GM23248 (cell line): ENCODE measurements at regions not wholly inside any gene's neighbourhood (a gene's known extent, or its start where the extent isn't known, plus 50 kb on each side); places are given as distances from the start of the nearest gene placed in this dataset.
"Not testable (repeated sequence)": the region's sequence is repeated elsewhere in the genome, so short reads cannot be mapped to it uniquely, and the experiment has no call there.

Experiments
- DNase-seq: peaks from one replicate; pipeline ENCODE4 v3.0.0-alpha.2; 2015
- H2AFZ ChIP-seq: fragments of 200-600 bp; sonication (generic); 2 replicates; pipeline ENCODE4 v1.6.1; 2016; ENCODE audit warnings: antibody characterized with exemption
- H3F3A ChIP-seq: fragments of 200-600 bp; sonication (generic); 2 replicates; pipeline ENCODE4 v1.6.1; 2016; ENCODE audit warnings: mild to moderate bottlenecking, antibody characterized with exemption, mixed run types; ENCODE audit not compliant: insufficient read depth
- H3K27ac ChIP-seq: fragments of 200-600 bp; sonication (generic); 2 replicates; pipeline ENCODE4 v1.5.1; 2016; ENCODE audit warnings: mild to moderate bottlenecking
- H3K27me3 ChIP-seq: fragments of 200-600 bp; sonication (generic); replicated peaks from 2 replicates; pipeline ENCODE4 v1.6.1; 2016; ENCODE audit warnings: mild to moderate bottlenecking; ENCODE audit not compliant: insufficient read depth
- H3K36me3 ChIP-seq: fragments of 200-600 bp; sonication (generic); 2 replicates; pipeline ENCODE4 v1.6.1; 2016; ENCODE audit warnings: low read depth, mild to moderate bottlenecking
- H3K4me1 ChIP-seq: fragments of 200-600 bp; sonication (generic); 2 replicates; pipeline ENCODE4 v1.6.1; 2016; ENCODE audit warnings: mild to moderate bottlenecking; ENCODE audit not compliant: insufficient read depth
- H3K4me2 ChIP-seq: fragments of 200-600 bp; sonication (generic); one replicate; pipeline ENCODE4 v1.6.1; 2016; ENCODE audit warnings: mild to moderate bottlenecking; ENCODE audit not compliant: unreplicated experiment
- H3K4me3 ChIP-seq: fragments of 200-600 bp; sonication (generic); 2 replicates; pipeline ENCODE4 v1.5.1; 2016; ENCODE audit warnings: mild to moderate bottlenecking
- H3K79me2 ChIP-seq: fragments of 200-600 bp; sonication (generic); 2 replicates; pipeline ENCODE4 v1.6.1; 2016; ENCODE audit warnings: mild to moderate bottlenecking; ENCODE audit not compliant: insufficient read depth
- H3K9ac ChIP-seq: fragments of 200-600 bp; sonication (generic); 2 replicates; pipeline ENCODE4 v1.6.1; 2016; ENCODE audit warnings: mild to moderate bottlenecking
- H3K9me2 ChIP-seq: fragments of 200-600 bp; sonication (generic); 2 replicates; pipeline ENCODE4 v1.6.1; 2016; ENCODE audit warnings: mixed run types, mild to moderate bottlenecking, moderate library complexity; ENCODE audit not compliant: insufficient read depth
- H3K9me3 ChIP-seq: fragments of 200-600 bp; sonication (generic); one replicate; pipeline ENCODE4 v1.6.1; 2017; ENCODE audit warnings: low read depth
- H4K20me1 ChIP-seq: fragments of 200-600 bp; sonication (generic); 2 replicates; pipeline ENCODE4 v1.6.0; 2016; ENCODE audit not compliant: insufficient read depth
- EZH2 ChIP-seq: fragments of 200-600 bp; sonication (generic); IDR thresholded peaks from 2 replicates; pipeline ENCODE4 v1.6.1; 2018; ENCODE audit warnings: antibody characterized with exemption, mild to moderate bottlenecking; ENCODE audit not compliant: insufficient read depth, poor library complexity, severe bottlenecking
- EZH2phosphoT487 ChIP-seq: fragments of 200-600 bp; sonication (generic); IDR thresholded peaks from 2 replicates; pipeline ENCODE4 v1.6.1; 2018; ENCODE audit warnings: antibody characterized with exemption, moderate library complexity, mild to moderate bottlenecking, low read depth; ENCODE audit not compliant: insufficient read depth
- WGBS, 2 experiments: methylation state at CpG; one replicate each; pipeline ENCODE4 v1.1.6; 2015 to 2017; ENCODE audit warnings: low lambda C conversion rate in 2 of 2, low coverage in 1 of 2; ENCODE audit errors: missing lambda C conversion rate in 2 of 2; 5-methylcytosine and 5-hydroxymethylcytosine counted together
- in situ Hi-C: fragments of 300-500 bp; cut with MboI; formaldehyde crosslinking; loops from 2 replicates; pipeline ENCODE4 v1.15.0; 2020

- Histone ChIP-seq H3K4me1 (peaks cover 4% of the 10 kb centered on the region; the same call in 1 of the 2 replicates), H3K79me2 (no peaks in the 10 kb centered on the region), H3K9me2 (no peaks in the 10 kb centered on the region), H3K36me3 (no peaks in the 10 kb centered on the region), H3F3A (no peaks in the 10 kb centered on the region), H3K9ac (no peak overlapping the region), H4K20me1 (no peaks in the 10 kb centered on the region), H3K27ac (no peak overlapping the region), H3K4me2 (no peak overlapping the region), H3K27me3 (no peaks in the 10 kb centered on the region), H2AFZ (no peak overlapping the region), H3K9me3 (no peaks in the 10 kb centered on the region), H3K4me3 (no peak overlapping the region)
- WGBS, 2 experiments = 21 to 34% methylated on average over 3 of the region's 3 CpGs
- TF ChIP-seq EZH2phosphoT487 = no peak
- TF ChIP-seq EZH2 = no peak
- no peak for DNase-seq
- in situ Hi-C loops = no loop called here
Measured at GRCh38 chr7:15816835-15817426, 130.4 kb upstream of the MEOX2 start.

GRCh38 chr7:15813448-15813847 is 127.0 kb upstream of the MEOX2 start:
- no peaks in the 10 kb centered on the region for H3K9me2 ChIP-seq
- H3K9ac ChIP-seq = no peak overlapping the region
- TF ChIP-seq EZH2phosphoT487 = no peak
- TF ChIP-seq EZH2 = no peak
- no peak overlapping the region for H2AFZ ChIP-seq
- no peak overlapping the region for H3K4me2 ChIP-seq
- no peaks in the 10 kb centered on the region for H3K4me1 ChIP-seq
- in situ Hi-C loops = no loop called here
- H3K79me2 ChIP-seq = no peaks in the 10 kb centered on the region
- H3K27ac ChIP-seq = no peak overlapping the region
- 84 to 96% methylated on average over 1 of the region's 1 CpG for WGBS, 2 experiments
- H3K36me3 ChIP-seq = no peaks in the 10 kb centered on the region
- H3K4me3 ChIP-seq = no peak overlapping the region
- no peaks in the 10 kb centered on the region for H4K20me1 ChIP-seq
- no peaks in the 10 kb centered on the region for H3K9me3 ChIP-seq
- no peaks in the 10 kb centered on the region for H3F3A ChIP-seq
- no peaks in the 10 kb centered on the region for H3K27me3 ChIP-seq
- no peak for DNase-seq

- H3K36me3 ChIP-seq, H3K9ac ChIP-seq, H3F3A ChIP-seq, in situ Hi-C loops, H2AFZ ChIP-seq, H3K4me3 ChIP-seq, H4K20me1 ChIP-seq, H3K27me3 ChIP-seq, H3K9me3 ChIP-seq, H3K79me2 ChIP-seq, DNase-seq, H3K9me2 ChIP-seq, H3K4me1 ChIP-seq, H3K27ac ChIP-seq, H3K4me2 ChIP-seq: not testable (repeated sequence)
- 85 to 88% methylated on average over 1 of the region's 1 CpG for WGBS, 2 experiments
Measured at GRCh38 chr7:15810383-15810782, 123.9 kb upstream of the MEOX2 start.

- WGBS, 2 experiments = 90 to 94% methylated on average over 1 of the region's 1 CpG
- not testable (repeated sequence) for H4K20me1 ChIP-seq
Measured at GRCh38 chr7:15809936-15810335, 123.5 kb upstream of the MEOX2 start.

GRCh38 chr7:15805891-15806290 is 119.4 kb upstream of the MEOX2 start:
- H3K79me2 ChIP-seq = no peaks in the 10 kb centered on the region
- no peak overlapping the region for H2AFZ ChIP-seq
- H4K20me1 ChIP-seq = no peaks in the 10 kb centered on the region
- in situ Hi-C loops = no loop called here
- no peaks in the 10 kb centered on the region for H3K36me3 ChIP-seq
- no peak for DNase-seq
- H3K4me3 ChIP-seq = no peak overlapping the region
- H3K9me2 ChIP-seq = no peaks in the 10 kb centered on the region
- H3K4me2 ChIP-seq = no peak overlapping the region
- no peaks in the 10 kb centered on the region for H3K9me3 ChIP-seq
- TF ChIP-seq EZH2 = no peak
- no peak for TF ChIP-seq EZH2phosphoT487
- H3K27me3 ChIP-seq = no peaks in the 10 kb centered on the region
- no peak overlapping the region for H3K27ac ChIP-seq
- WGBS, 2 experiments = 65 to 66% methylated on average over 2 of the region's 2 CpGs
- H3F3A ChIP-seq = no peaks in the 10 kb centered on the region
- H3K4me1 ChIP-seq = peaks cover 16% of the 10 kb centered on the region
- H3K9ac ChIP-seq = no peak overlapping the region

More at GRCh38 chr7:15809936-15810335, 123.5 kb upstream of the MEOX2 start:
- H3K79me2 ChIP-seq, H3K4me1 ChIP-seq, H3K9ac ChIP-seq, in situ Hi-C loops, H3K9me3 ChIP-seq, H2AFZ ChIP-seq, DNase-seq, H3K36me3 ChIP-seq, H3K27me3 ChIP-seq, H3K4me3 ChIP-seq, H3K4me2 ChIP-seq, H3F3A ChIP-seq, H3K27ac ChIP-seq, H3K9me2 ChIP-seq: not testable (repeated sequence)
